ENCODE measurements at regions not wholly inside any gene's neighbourhood (a gene's known extent, or its start where the extent isn't known, plus 50 kb on each side); places are given as distances from the start of the nearest gene placed in this dataset.
"Not testable (repeated sequence)": the region's sequence is repeated elsewhere in the genome, so short reads cannot be mapped to it uniquely, and the experiment has no call there.

- no peaks in the 10 kb centered on the region for H3K36me3 ChIP-seq (ENCODE audit: control insufficient read depth in 2 of 2, insufficient read depth in 2 of 2, low read length in 1 of 2)
- H3K4me2 ChIP-seq (ENCODE audit: control insufficient read depth, insufficient read depth) = no peak overlapping the region
- intact Hi-C loops (cut with micrococcal nuclease; ENCODE audit: unreplicated experiment) = no loop called here
- H3K4me1 ChIP-seq (ENCODE audit: control insufficient read depth, insufficient read depth, low read length) = no peaks in the 10 kb centered on the region
- no peaks in the 10 kb centered on the region for H3K27me3 ChIP-seq (replicated peaks in 1 of 2; ENCODE audit: control insufficient read depth in 2 of 2, insufficient read depth in 2 of 2, low read length in 1 of 2)
- FAIRE-seq (no peak), DNase-seq (ENCODE audit: low read depth, low spot score) (no peak), ATAC-seq (no peak)
- ChIA-PET CTCF (no interaction called here), RAD21 (ENCODE audit: unreplicated experiment) (no interaction called here), SMC1A (ENCODE audit: uncharacterized antibody, unreplicated experiment) (no interaction called here), POLR2A (no interaction called here)
- H4K20me1 ChIP-seq (ENCODE audit: control insufficient read depth, insufficient read depth) = no peaks in the 10 kb centered on the region
- no peak overlapping the region for H3K27ac ChIP-seq (ENCODE audit: control insufficient read depth, insufficient read depth)
- no peak overlapping the region for H3K9ac ChIP-seq (ENCODE audit: control insufficient read depth, insufficient read depth, low read length)
- 0% methylated on average over 1 of the region's 1 CpG for WGBS (ENCODE audit: insufficient coverage, insufficient replicate concordance, low lambda C conversion rate, missing lambda C conversion rate)
- H2AFZ ChIP-seq (ENCODE audit: control insufficient read depth, low read depth, low read length) = no peak overlapping the region
- no peak overlapping the region for H3K4me3 ChIP-seq
- BruUV-seq (replicated peaks) = no TSS peak
- no peaks in the 10 kb centered on the region for H3K79me2 ChIP-seq (ENCODE audit: control insufficient read depth, insufficient read depth, low read length)
- in situ Hi-C loops (cut with MboI) = no loop called here
- H3K9me3 ChIP-seq (replicated peaks; ENCODE audit: control insufficient read depth, insufficient read depth, low read length) = no peaks in the 10 kb centered on the region
- TF ChIP-seq BCL11A (IDR thresholded peaks at IDR 0.05; ENCODE audit: low read depth, low read length) (no peak), HDAC2 (IDR thresholded peaks at IDR 0.05) (no peak), BACH1 (IDR thresholded peaks at IDR 0.05; ENCODE audit: borderline replicate concordance) (no peak), IRF3 (IDR thresholded peaks at IDR 0.05) (no peak), USF2 (IDR thresholded peaks at IDR 0.05; ENCODE audit: borderline replicate concordance, low read depth, low read length) (no peak), SMC3 (IDR thresholded peaks at IDR 0.05; ENCODE audit: borderline replicate concordance, low read length) (no peak), ZSCAN29 (IDR thresholded peaks at IDR 0.05) (no peak), E2F8 (IDR thresholded peaks at IDR 0.05; ENCODE audit: low read depth, partially characterized antibody) (no peak), ZNF274 (IDR thresholded peaks at IDR 0.05; ENCODE audit: insufficient read depth, insufficient read length) (no peak), PAX8 (IDR thresholded peaks at IDR 0.05) (no peak)
Observed at GRCh38 chr12:74599932-74600331, 62.3 kb downstream of the ATXN7L3B start.

GRCh38 chr12:74600817-74601216, 63.2 kb downstream of the ATXN7L3B start:
- SMC1A ChIA-PET (ENCODE audit: uncharacterized antibody, unreplicated experiment); H3K27ac ChIP-seq (ENCODE audit: control insufficient read depth, insufficient read depth); BruUV-seq (replicated peaks); ATAC-seq; H4K20me1 ChIP-seq (ENCODE audit: control insufficient read depth, insufficient read depth); FAIRE-seq; intact Hi-C loops (cut with micrococcal nuclease; ENCODE audit: unreplicated experiment); H3K4me2 ChIP-seq (ENCODE audit: control insufficient read depth, insufficient read depth); DNase-seq (ENCODE audit: low read depth, low spot score); H3K4me3 ChIP-seq; H2AFZ ChIP-seq (ENCODE audit: control insufficient read depth, low read depth, low read length); H3K4me1 ChIP-seq (ENCODE audit: control insufficient read depth, insufficient read depth, low read length); POLR2A ChIA-PET; H3K79me2 ChIP-seq (ENCODE audit: control insufficient read depth, insufficient read depth, low read length); H3K27me3 ChIP-seq (replicated peaks in 1 of 2; ENCODE audit: control insufficient read depth in 2 of 2, insufficient read depth in 2 of 2, low read length in 1 of 2); H3K36me3 ChIP-seq (ENCODE audit: control insufficient read depth in 2 of 2, insufficient read depth in 2 of 2, low read length in 1 of 2); CTCF ChIA-PET; H3K9ac ChIP-seq (ENCODE audit: control insufficient read depth, insufficient read depth, low read length); in situ Hi-C loops (cut with MboI); H3K9me3 ChIP-seq (replicated peaks; ENCODE audit: control insufficient read depth, insufficient read depth, low read length): not testable (repeated sequence)
- RAD21 ChIA-PET (ENCODE audit: unreplicated experiment) = interaction anchor here (0.6 kb wide), 1 partner anchor 852 kb away, joined by 3 read pairs; no protein-coding TSS in a partner anchor
